HepG2 (cell line): ENCODE measurements at regions not wholly inside any gene's neighbourhood (a gene's known extent, or its start where the extent isn't known, plus 50 kb on each side); places are given as distances from the start of the nearest gene placed in this dataset.
"Not testable (repeated sequence)": the region's sequence is repeated elsewhere in the genome, so short reads cannot be mapped to it uniquely, and the experiment has no call there.

Experiments used
- ATAC-seq: fragments of 200-7000 bp; cut with Tn5 transposase; 3 replicates; pipeline ENCODE4 v1.9.1; 2020; ENCODE audit warnings: mild to moderate bottlenecking, moderate library complexity
- BruUV-seq: library from RNA; stranded (reverse); fragments of 400-500 nt; replicated peaks from 2 replicates; lab custom pipeline; 2021; lab: Mats Ljungman, UMichigan
- CTCF ChIA-PET: fragments of 300-600 bp; formaldehyde crosslinking; extraction: SDS; loops from one replicate; lab custom pipeline; 2021; ENCODE audit warnings: low total read pairs, inconsistent platforms, low intra/inter-chr PET ratio; lab: Yijun Ruan, JAX
- POLR2A ChIA-PET: fragments of 350-600 bp; sonication (Branson Sonifier 250); formaldehyde crosslinking; loops from one replicate; lab custom pipeline; 2020; ENCODE audit warnings: antibody characterized with exemption, inconsistent platforms; lab: Yijun Ruan, JAX
- DNase-seq: peaks from one replicate; pipeline ENCODE4 v3.0.0-alpha.2; 2015; ENCODE audit warnings: low spot score
- FAIRE-seq: peaks from 3 replicates; lab custom pipeline; 2011; peaks lifted over from hg19 to GRCh38; lab: Jason Lieb, UNC
- H2AFZ ChIP-seq: one replicate; pipeline ENCODE4 v1.6.1; 2011; ENCODE audit warnings: low read length, inconsistent platforms
- H3K27ac ChIP-seq: fragments of 300-600 bp; 3 replicates; pipeline ENCODE4 v1.8.0; 2011; ENCODE audit warnings: mixed run types, mild to moderate bottlenecking, mixed read lengths, low read length, inconsistent platforms; ENCODE audit not compliant: insufficient read depth; ENCODE audit errors: extremely low read length
- H3K27me3 ChIP-seq, 2 experiments: fragments of 200-600 bp in 1 of 2; 2 replicates in 1 of 2; 3 replicates in 1 of 2; pipeline versions ENCODE4 v1.6.0 to v1.8.0; 2011; ENCODE audit warnings: low read length in 2 of 2, mild to moderate bottlenecking in 2 of 2, moderate library complexity in 2 of 2, inconsistent platforms in 1 of 2; ENCODE audit not compliant: insufficient read depth in 2 of 2, control insufficient read depth in 1 of 2
- H3K36me3 ChIP-seq, 2 experiments: fragments of 200-600 bp in 1 of 2; replicated peaks in 1 of 2; 2 replicates in 1 of 2; 3 replicates in 1 of 2; pipeline versions ENCODE4 v1.5.1 to v1.8.0; 2011; ENCODE audit warnings: low read length in 2 of 2, inconsistent platforms in 1 of 2; ENCODE audit not compliant: insufficient read depth in 2 of 2, control insufficient read depth in 1 of 2
- H3K4me1 ChIP-seq: 2 replicates; pipeline ENCODE4 v1.5.1; 2012; ENCODE audit warnings: low read length, inconsistent platforms; ENCODE audit not compliant: insufficient read depth
- H3K4me2 ChIP-seq: 2 replicates; pipeline ENCODE4 v1.6.0; 2011; ENCODE audit warnings: low read depth, low read length, inconsistent platforms
- H3K4me3 ChIP-seq, 3 experiments: fragments of 200-600 bp in 1 of 3; sonication (generic), shearing (Covaris generic) in 1 of 3; replicated peaks in 1 of 3; 2 replicates each; pipeline ENCODE4 v1.5.1; 2011 to 2016; ENCODE audit warnings: low read length in 3 of 3, inconsistent platforms in 2 of 3, low read depth in 2 of 3, mild to moderate bottlenecking in 2 of 3, control low read depth in 1 of 3, mixed read lengths in 1 of 3; ENCODE audit not compliant: insufficient read depth in 1 of 3
- H3K79me2 ChIP-seq: one replicate; pipeline ENCODE4 v1.6.1; 2011; ENCODE audit warnings: low read length, inconsistent platforms; ENCODE audit not compliant: insufficient read depth
- H3K9ac ChIP-seq: 2 replicates; pipeline ENCODE4 v1.6.0; 2011; ENCODE audit warnings: mild to moderate bottlenecking, low read depth, low read length, inconsistent platforms; ENCODE audit not compliant: insufficient read depth
- H3K9me3 ChIP-seq: 2 replicates; pipeline ENCODE4 v1.5.1; 2012; ENCODE audit warnings: mild to moderate bottlenecking, low read length
- H4K20me1 ChIP-seq: 2 replicates; pipeline ENCODE4 v1.6.0; 2011; ENCODE audit warnings: inconsistent platforms, mild to moderate bottlenecking, low read length, moderate library complexity; ENCODE audit not compliant: insufficient read depth
- FOSL1 ChIP-seq: sonication (generic); formaldehyde crosslinking; IDR thresholded peaks from 2 replicates; pipeline ENCODE4 v1.9.0; 2021; ENCODE audit warnings: missing genetic modification reagents, borderline replicate concordance
- FOXA3 ChIP-seq: IDR thresholded peaks from 2 replicates; pipeline ENCODE4 v1.6.1; 2016; ENCODE audit warnings: missing genetic modification reagents, missing compliant biosample characterization
- HDAC2 ChIP-seq: sonication (generic); formaldehyde crosslinking; IDR thresholded peaks from 2 replicates; pipeline ENCODE4 v1.4.0; 2020; ENCODE audit warnings: missing genetic modification reagents
- IRF2 ChIP-seq: IDR thresholded peaks from 2 replicates; pipeline ENCODE4 v1.6.1; 2018; ENCODE audit warnings: missing genetic modification reagents, missing compliant biosample characterization
- MAFF ChIP-seq: IDR thresholded peaks from 2 replicates; pipeline ENCODE4 v1.6.1; 2011; ENCODE audit warnings: low read depth, low read length, improper control_type of control experiment
- MED8 ChIP-seq: sonication (generic); formaldehyde crosslinking; IDR thresholded peaks from 2 replicates; pipeline ENCODE4 v1.8.1; 2023; ENCODE audit warnings: mild to moderate bottlenecking, missing genetic modification reagents; ENCODE audit not compliant: insufficient replicate concordance
- NR2F1 ChIP-seq, 2 experiments: fragments of 450-650 bp in 1 of 2; formaldehyde crosslinking in 1 of 2; IDR thresholded peaks; 2 replicates each; pipeline versions ENCODE4 v1.5.0 to v1.6.1; 2016 to 2020; ENCODE audit warnings: mild to moderate bottlenecking in 1 of 2, missing compliant biosample characterization in 1 of 2, missing genetic modification reagents in 1 of 2, moderate library complexity in 1 of 2
- TBP ChIP-seq: sonication (generic); formaldehyde crosslinking; IDR thresholded peaks from 2 replicates; pipeline ENCODE4 v1.5.0; 2020; ENCODE audit warnings: missing genetic modification reagents
- WIZ ChIP-seq: sonication (generic); formaldehyde crosslinking; IDR thresholded peaks from 2 replicates; pipeline ENCODE4 v1.5.1; 2020; ENCODE audit warnings: mild to moderate bottlenecking, missing genetic modification reagents
- ZBTB21 ChIP-seq: sonication (generic); formaldehyde crosslinking; IDR thresholded peaks from 2 replicates; pipeline ENCODE4 v1.4.0; 2020; ENCODE audit warnings: missing genetic modification reagents
- ZKSCAN1 ChIP-seq: fragments of 150-350 bp; IDR thresholded peaks from 2 replicates; pipeline ENCODE4 v1.6.1; 2014; ENCODE audit warnings: low read length
- WGBS: methylation state at CpG from one replicate; pipeline ENCODE4 v1.1.6; 2017; ENCODE audit warnings: low lambda C conversion rate; 5-methylcytosine and 5-hydroxymethylcytosine counted together
- in situ Hi-C: cut with HindIII; loops from 2 replicates; pipeline ENCODE4 v1.10.0; 2017; ENCODE audit warnings: low pct_unique_long_range_greater_than_20kb; ENCODE audit not compliant: extremely low pct_ligation_motif_present
- intact Hi-C: fragments of 100-400 bp; cut with micrococcal nuclease; formaldehyde crosslinking; loops from one replicate; pipeline ENCODE4 v1.10.0; 2022; ENCODE audit not compliant: unreplicated experiment
- TF ChIP-seq, protein P1 (sequence below), 2 experiments: sonication (generic) in 1 of 2; formaldehyde crosslinking in 1 of 2; IDR thresholded peaks; 2 replicates each; pipeline versions ENCODE4 v1.4.0 to v1.6.1; 2018 to 2020; ENCODE audit warnings: missing genetic modification reagents in 2 of 2, borderline replicate concordance in 1 of 2, low read depth in 1 of 2, mild to moderate bottlenecking in 1 of 2, missing biosample characterization in 1 of 2
- TF ChIP-seq, protein P2 (sequence below): sonication (generic); formaldehyde crosslinking; IDR thresholded peaks from 2 replicates; pipeline ENCODE4 v1.4.0; 2020; ENCODE audit warnings: missing genetic modification reagents, mild to moderate bottlenecking, borderline replicate concordance
- TF ChIP-seq, protein P3 (sequence below): sonication (generic); formaldehyde crosslinking; IDR thresholded peaks from 2 replicates; pipeline ENCODE4 v1.8.0; 2022; ENCODE audit warnings: mild to moderate bottlenecking, missing genetic modification reagents, moderate library complexity

DNA sequence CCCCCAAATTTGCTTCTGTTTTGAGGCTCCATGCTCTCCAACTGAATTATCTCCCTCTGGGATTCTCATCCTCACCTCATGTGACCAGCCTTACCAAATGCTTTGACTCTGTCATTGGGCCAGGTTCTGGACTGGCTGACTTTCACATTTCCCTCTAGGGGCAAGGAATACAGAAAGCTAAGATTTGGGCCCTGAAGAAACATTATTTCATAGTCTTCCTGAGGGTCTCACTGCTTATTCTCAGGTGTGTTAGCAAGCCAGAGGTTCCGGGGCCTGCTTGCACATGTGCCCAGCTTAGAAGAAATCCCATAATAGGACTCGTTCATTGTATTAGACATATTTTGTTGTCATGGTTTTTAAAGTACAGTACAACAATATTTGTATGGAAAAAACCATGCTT, 62.6 kb upstream of the TEX13D start:
- POLR2A ChIA-PET, result no interaction called here
- Histone ChIP-seq H3K79me2 (no peaks in the 10 kb centered on the region), H3K9me3 (no peaks in the 10 kb centered on the region), H3K36me3 (no peaks in the 10 kb centered on the region), H3K4me1 (no peaks in the 10 kb centered on the region), H3K4me3 (no peak overlapping the region), H3K9ac (no peak overlapping the region), H2AFZ (no peak overlapping the region), H3K27me3 (no peaks in the 10 kb centered on the region), H3K4me2 (no peak overlapping the region), H4K20me1 (no peaks in the 10 kb centered on the region), H3K27ac (no peak overlapping the region)
- CTCF ChIA-PET, result no interaction called here
- BruUV-seq, result no TSS peak
- DNase-seq, result no peak
- 0% methylated on average over 1 of the region's 2 CpGs for WGBS
- intact Hi-C loops, result no loop called here
- no peak for FAIRE-seq
- ATAC-seq, result no peak
- no peak for TF ChIP-seq FOSL1 (CRISPR knock-in tag)
- TF ChIP-seq IRF2 (CRISPR knock-in tag), result no peak
- no peak for TF ChIP-seq HDAC2 (CRISPR knock-in tag)
- no peak for TF ChIP-seq WIZ (CRISPR knock-in tag)
- TF ChIP-seq, protein P1, sequence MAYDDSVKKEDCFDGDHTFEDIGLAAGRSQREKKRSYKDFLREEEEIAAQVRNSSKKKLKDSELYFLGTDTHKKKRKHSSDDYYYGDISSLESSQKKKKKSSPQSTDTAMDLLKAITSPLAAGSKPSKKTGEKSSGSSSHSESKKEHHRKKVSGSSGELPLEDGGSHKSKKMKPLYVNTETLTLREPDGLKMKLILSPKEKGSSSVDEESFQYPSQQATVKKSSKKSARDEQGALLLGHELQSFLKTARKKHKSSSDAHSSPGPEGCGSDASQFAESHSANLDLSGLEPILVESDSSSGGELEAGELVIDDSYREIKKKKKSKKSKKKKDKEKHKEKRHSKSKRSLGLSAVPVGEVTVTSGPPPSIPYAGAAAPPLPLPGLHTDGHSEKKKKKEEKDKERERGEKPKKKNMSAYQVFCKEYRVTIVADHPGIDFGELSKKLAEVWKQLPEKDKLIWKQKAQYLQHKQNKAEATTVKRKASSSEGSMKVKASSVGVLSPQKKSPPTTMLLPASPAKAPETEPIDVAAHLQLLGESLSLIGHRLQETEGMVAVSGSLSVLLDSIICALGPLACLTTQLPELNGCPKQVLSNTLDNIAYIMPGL (CRISPR knock-in tag; IDR thresholded peaks at IDR 0.05; ENCODE audit: borderline replicate concordance in 1 of 2, low read depth in 1 of 2), result no peak
- TF ChIP-seq TBP, result no peak
- TF ChIP-seq ZKSCAN1, result no peak
- no peak for TF ChIP-seq NR2F1 (CRISPR knock-in tag; IDR thresholded peaks at IDR 0.05)
- TF ChIP-seq, protein P2, sequence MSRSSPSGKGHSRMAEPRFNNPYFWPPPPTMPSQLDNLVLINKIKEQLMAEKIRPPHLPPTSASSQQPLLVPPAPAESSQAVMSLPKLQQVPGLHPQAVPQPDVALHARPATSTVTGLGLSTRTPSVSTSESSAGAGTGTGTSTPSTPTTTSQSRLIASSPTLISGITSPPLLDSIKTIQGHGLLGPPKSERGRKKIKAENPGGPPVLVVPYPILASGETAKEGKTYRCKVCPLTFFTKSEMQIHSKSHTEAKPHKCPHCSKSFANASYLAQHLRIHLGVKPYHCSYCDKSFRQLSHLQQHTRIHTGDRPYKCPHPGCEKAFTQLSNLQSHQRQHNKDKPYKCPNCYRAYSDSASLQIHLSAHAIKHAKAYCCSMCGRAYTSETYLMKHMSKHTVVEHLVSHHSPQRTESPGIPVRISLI (CRISPR knock-in tag), result no peak
- TF ChIP-seq, protein P3, sequence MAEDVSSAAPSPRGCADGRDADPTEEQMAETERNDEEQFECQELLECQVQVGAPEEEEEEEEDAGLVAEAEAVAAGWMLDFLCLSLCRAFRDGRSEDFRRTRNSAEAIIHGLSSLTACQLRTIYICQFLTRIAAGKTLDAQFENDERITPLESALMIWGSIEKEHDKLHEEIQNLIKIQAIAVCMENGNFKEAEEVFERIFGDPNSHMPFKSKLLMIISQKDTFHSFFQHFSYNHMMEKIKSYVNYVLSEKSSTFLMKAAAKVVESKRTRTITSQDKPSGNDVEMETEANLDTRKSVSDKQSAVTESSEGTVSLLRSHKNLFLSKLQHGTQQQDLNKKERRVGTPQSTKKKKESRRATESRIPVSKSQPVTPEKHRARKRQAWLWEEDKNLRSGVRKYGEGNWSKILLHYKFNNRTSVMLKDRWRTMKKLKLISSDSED (CRISPR knock-in tag), result no peak
- TF ChIP-seq FOXA3 (CRISPR knock-in tag), result no peak
- no peak for TF ChIP-seq ZBTB21
- TF ChIP-seq MAFF, result no peak
- no peak for TF ChIP-seq MED8 (CRISPR knock-in tag)
- in situ Hi-C loops, result no loop called here

DNA sequence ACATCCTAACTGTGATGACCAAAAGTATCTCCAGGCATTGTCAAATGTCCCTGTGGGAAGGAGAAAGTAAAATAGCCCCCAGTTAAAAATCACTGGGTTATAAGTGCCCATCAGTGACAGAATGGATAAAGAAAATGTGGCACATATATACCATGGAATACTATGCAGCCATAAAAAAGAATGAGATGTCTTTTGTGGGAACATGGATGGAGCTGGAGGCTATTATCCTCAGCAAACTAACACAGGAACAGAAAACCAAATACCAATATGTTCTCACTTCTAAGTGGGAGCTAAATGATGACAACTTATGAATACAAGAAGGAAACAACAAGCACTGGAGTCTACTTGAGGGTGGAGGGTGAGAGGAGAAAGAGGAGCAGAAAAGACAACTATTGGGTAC, 60.9 kb upstream of the TEX13D start:
- H4K20me1 ChIP-seq, intact Hi-C loops, H3K79me2 ChIP-seq, H3K9ac ChIP-seq, DNase-seq, H3K36me3 ChIP-seq, H3K27ac ChIP-seq, H3K27me3 ChIP-seq, H2AFZ ChIP-seq, H3K4me2 ChIP-seq, BruUV-seq, H3K4me3 ChIP-seq, ATAC-seq, POLR2A ChIA-PET, H3K4me1 ChIP-seq, CTCF ChIA-PET, H3K9me3 ChIP-seq, FAIRE-seq, in situ Hi-C loops: not testable (repeated sequence)
